Suprapubic skin (tissue), 4 donors: ENCODE measurements at regions not wholly inside any gene's neighbourhood (a gene's known extent, or its start where the extent isn't known, plus 50 kb on each side); places are given as distances from the start of the nearest gene placed in this dataset.

Experiments used
- DNase-seq, 2 donors: peaks; one replicate each; pipeline ENCODE4 v3.0.0-alpha.2; 2019; ENCODE audit warnings: low spot score in 2 of 2
- H3K27ac ChIP-seq: fragments of 200-600 bp; sonication (generic); one replicate; pipeline ENCODE4 v1.5.1; 2019
- H3K27me3 ChIP-seq: fragments of 200-600 bp; sonication (generic); one replicate; pipeline ENCODE4 v1.5.1; 2019
- H3K36me3 ChIP-seq: fragments of 200-600 bp; sonication (generic); one replicate; pipeline ENCODE4 v1.5.1; 2019
- H3K4me1 ChIP-seq: fragments of 200-600 bp; sonication (generic); one replicate; pipeline ENCODE4 v1.5.1; 2019
- H3K4me3 ChIP-seq: fragments of 200-600 bp; sonication (generic); one replicate; pipeline ENCODE4 v1.5.1; 2019; ENCODE audit warnings: mild to moderate bottlenecking
- H3K9me3 ChIP-seq: fragments of 200-600 bp; sonication (generic); one replicate; pipeline ENCODE4 v1.5.1; 2019
- EP300 ChIP-seq: sonication (generic); formaldehyde crosslinking; IDR thresholded peaks from one replicate; pipeline ENCODE4 v1.6.1; 2017; ENCODE audit warnings: antibody characterized with exemption
- POLR2A ChIP-seq, 2 donors: fragments of 450-650 bp; IDR thresholded peaks; one replicate each; pipeline ENCODE4 v1.6.1; 2017; ENCODE audit warnings: antibody characterized with exemption in 2 of 2, mild to moderate bottlenecking in 2 of 2, moderate library complexity in 2 of 2
- POLR2AphosphoS5 ChIP-seq, 3 donors: sonication (generic); formaldehyde crosslinking; IDR thresholded peaks; one replicate each; pipeline ENCODE4 v1.6.1; 2017; ENCODE audit warnings: antibody characterized with exemption in 3 of 3
- WGBS: methylation state at CpG from one replicate; pipeline ENCODE4 v1.1.5; 2018; 5-methylcytosine and 5-hydroxymethylcytosine counted together
- TF ChIP-seq, protein P1 (sequence below), 2 donors: fragments of 200-600 bp in 1 of 2; fragments of 450-650 bp in 1 of 2; sonication (generic) in 1 of 2; IDR thresholded peaks; one replicate each; pipeline ENCODE4 v1.5.1; 2016 to 2019; ENCODE audit warnings: antibody characterized with exemption in 2 of 2, mild to moderate bottlenecking in 1 of 2, moderate library complexity in 1 of 2

- no peak for DNase-seq
- TF ChIP-seq, protein P1, sequence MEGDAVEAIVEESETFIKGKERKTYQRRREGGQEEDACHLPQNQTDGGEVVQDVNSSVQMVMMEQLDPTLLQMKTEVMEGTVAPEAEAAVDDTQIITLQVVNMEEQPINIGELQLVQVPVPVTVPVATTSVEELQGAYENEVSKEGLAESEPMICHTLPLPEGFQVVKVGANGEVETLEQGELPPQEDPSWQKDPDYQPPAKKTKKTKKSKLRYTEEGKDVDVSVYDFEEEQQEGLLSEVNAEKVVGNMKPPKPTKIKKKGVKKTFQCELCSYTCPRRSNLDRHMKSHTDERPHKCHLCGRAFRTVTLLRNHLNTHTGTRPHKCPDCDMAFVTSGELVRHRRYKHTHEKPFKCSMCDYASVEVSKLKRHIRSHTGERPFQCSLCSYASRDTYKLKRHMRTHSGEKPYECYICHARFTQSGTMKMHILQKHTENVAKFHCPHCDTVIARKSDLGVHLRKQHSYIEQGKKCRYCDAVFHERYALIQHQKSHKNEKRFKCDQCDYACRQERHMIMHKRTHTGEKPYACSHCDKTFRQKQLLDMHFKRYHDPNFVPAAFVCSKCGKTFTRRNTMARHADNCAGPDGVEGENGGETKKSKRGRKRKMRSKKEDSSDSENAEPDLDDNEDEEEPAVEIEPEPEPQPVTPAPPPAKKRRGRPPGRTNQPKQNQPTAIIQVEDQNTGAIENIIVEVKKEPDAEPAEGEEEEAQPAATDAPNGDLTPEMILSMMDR (IDR thresholded peaks at IDR 0.05) = no peak
- TF ChIP-seq EP300 (no peak), POLR2AphosphoS5 (IDR thresholded peaks at IDR 0.05) (no peak), POLR2A (IDR thresholded peaks at IDR 0.05) (no peak)
- Histone ChIP-seq H3K4me3 (no peak overlapping the region), H3K9me3 (no peaks in the 10 kb centered on the region), H3K36me3 (no peaks in the 10 kb centered on the region), H3K27me3 (no peaks in the 10 kb centered on the region), H3K4me1 (peaks cover 3% of the 10 kb centered on the region), H3K27ac (no peak overlapping the region)
- 93% methylated on average over 2 of the region's 2 CpGs for WGBS
Observed at GRCh38 chr7:46177821-46178220, 256.7 kb upstream of the IGFBP3 start.

GRCh38 chr7:46175221-46175620, 254.1 kb upstream of the IGFBP3 start:
- Histone ChIP-seq H3K4me3 (no peak overlapping the region), H3K27ac (no peak overlapping the region), H3K27me3 (no peaks in the 10 kb centered on the region), H3K4me1 (peaks cover 3% of the 10 kb centered on the region), H3K9me3 (no peaks in the 10 kb centered on the region), H3K36me3 (no peaks in the 10 kb centered on the region)
- TF ChIP-seq, protein P1 (IDR thresholded peaks at IDR 0.05) = no peak
- no peak for TF ChIP-seq POLR2A (IDR thresholded peaks at IDR 0.05)
- no peak for TF ChIP-seq POLR2AphosphoS5 (IDR thresholded peaks at IDR 0.05)
- TF ChIP-seq EP300 = no peak
- DNase-seq = no peak
- 67% methylated on average over 5 of the region's 5 CpGs for WGBS

DNA sequence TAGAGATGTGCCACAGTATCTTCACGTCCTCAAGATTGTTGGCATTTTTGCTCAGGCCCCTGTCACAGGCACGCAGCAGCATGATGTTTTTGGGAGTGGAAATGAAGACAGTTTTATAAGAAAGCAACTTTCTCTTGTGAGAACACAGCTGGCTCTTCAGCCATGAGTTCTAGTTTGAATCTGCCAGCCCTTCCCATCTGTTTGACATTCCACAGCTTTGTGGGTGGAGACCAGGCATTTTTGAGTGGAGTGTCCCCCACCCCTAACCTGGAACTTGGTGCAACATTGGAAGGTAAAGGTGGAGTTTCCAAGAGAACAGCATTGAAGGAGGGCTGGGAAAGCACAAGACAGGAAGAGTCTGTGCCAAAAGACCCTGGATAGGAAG, 253.1 kb upstream of the IGFBP3 start:
- peaks cover 3% of the 10 kb centered on the region for H3K4me1 ChIP-seq
- no peaks in the 10 kb centered on the region for H3K36me3 ChIP-seq
- no peak overlapping the region for H3K27ac ChIP-seq
- H3K27me3 ChIP-seq = no peaks in the 10 kb centered on the region
- WGBS = 32% methylated on average over 2 of the region's 2 CpGs
- no peak for DNase-seq
- no peaks in the 10 kb centered on the region for H3K9me3 ChIP-seq
- TF ChIP-seq POLR2AphosphoS5 (IDR thresholded peaks at IDR 0.05) = no peak
- TF ChIP-seq, protein P1 (IDR thresholded peaks at IDR 0.05) = no peak
- no peak for TF ChIP-seq EP300
- no peak for TF ChIP-seq POLR2A (IDR thresholded peaks at IDR 0.05)
- no peak overlapping the region for H3K4me3 ChIP-seq

GRCh38 chr7:46173476-46174195, 252.6 kb upstream of the IGFBP3 start:
- 73% methylated on average over 14 of the region's 14 CpGs for WGBS
- Histone ChIP-seq H3K4me1 (peaks cover 3% of the 10 kb centered on the region), H3K9me3 (no peaks in the 10 kb centered on the region), H3K36me3 (no peaks in the 10 kb centered on the region), H3K4me3 (no peak overlapping the region), H3K27me3 (no peaks in the 10 kb centered on the region), H3K27ac (no peak overlapping the region)
- DNase-seq = no peak
- TF ChIP-seq POLR2A (IDR thresholded peaks at IDR 0.05) (no peak), POLR2AphosphoS5 (IDR thresholded peaks at IDR 0.05) (no peak), EP300 (no peak)
- TF ChIP-seq, protein P1 (IDR thresholded peaks at IDR 0.05) = no peak

GRCh38 chr7:46170792-46171191, 249.7 kb upstream of the IGFBP3 start:
- TF ChIP-seq EP300 = no peak
- TF ChIP-seq, protein P1 (IDR thresholded peaks at IDR 0.05) = no peak
- no peak for TF ChIP-seq POLR2A (IDR thresholded peaks at IDR 0.05)
- TF ChIP-seq POLR2AphosphoS5 (IDR thresholded peaks at IDR 0.05) = no peak
- Histone ChIP-seq H3K9me3 (no peaks in the 10 kb centered on the region), H3K4me3 (no peak overlapping the region), H3K4me1 (peaks cover 3% of the 10 kb centered on the region), H3K27ac (no peak overlapping the region), H3K36me3 (no peaks in the 10 kb centered on the region), H3K27me3 (no peaks in the 10 kb centered on the region)
- WGBS = 52% methylated on average over 1 of the region's 1 CpG
- no peak for DNase-seq
